Esophagus muscularis mucosa (tissue), 4 donors: ENCODE measurements at regions not wholly inside any gene's neighbourhood (a gene's known extent, or its start where the extent isn't known, plus 50 kb on each side); places are given as distances from the start of the nearest gene placed in this dataset.
A peak's percentile ranks its signal among the peaks of the same experiment; 100 is the strongest.

ENCODE experiments used
- DNase-seq: peaks from one replicate; pipeline ENCODE4 v3.0.0-alpha.2; 2017; ENCODE audit errors: extremely low spot score
- H3K27ac ChIP-seq, 4 donors: fragments of 200-600 bp; sonication (generic); replicated peaks in 1 of 4; 1 replicate in 3 of 4; 2 replicates in 1 of 4; pipeline ENCODE4 v1.5.1; 2016 to 2019; ENCODE audit warnings: mild to moderate bottlenecking in 1 of 4
- H3K27me3 ChIP-seq, 4 donors: fragments of 200-600 bp; sonication (generic); one replicate each; pipeline versions ENCODE4 v1.5.1 to v1.6.0; 2016 to 2019
- H3K36me3 ChIP-seq, 4 donors: fragments of 200-600 bp; sonication (generic); one replicate each; pipeline ENCODE4 v1.5.1; 2016 to 2019
- H3K4me1 ChIP-seq, 4 donors: fragments of 200-600 bp; sonication (generic); one replicate each; pipeline ENCODE4 v1.5.1; 2016 to 2019
- H3K4me3 ChIP-seq, 4 donors: fragments of 200-600 bp; sonication (generic); 1 replicate in 2 of 4; 2 replicates in 2 of 4; pipeline ENCODE4 v1.5.1; 2016 to 2019; ENCODE audit warnings: mild to moderate bottlenecking in 4 of 4, moderate library complexity in 1 of 4
- H3K9me3 ChIP-seq, 4 donors: fragments of 200-600 bp; sonication (generic); 1 replicate in 3 of 4; 2 replicates in 1 of 4; pipeline ENCODE4 v1.5.1; 2016 to 2019
- CTCF ChIP-seq, 3 experiments: fragments of 200-600 bp in 2 of 3; fragments of 450-650 bp in 1 of 3; sonication (generic) in 2 of 3; IDR thresholded peaks; one replicate each; pipeline ENCODE4 v1.5.1; 2017 to 2019; ENCODE audit warnings: antibody characterized with exemption in 3 of 3, mild to moderate bottlenecking in 2 of 3, moderate library complexity in 1 of 3
- EP300 ChIP-seq: sonication (generic); formaldehyde crosslinking; IDR thresholded peaks from one replicate; pipeline ENCODE4 v1.6.1; 2017; ENCODE audit warnings: antibody characterized with exemption
- POLR2A ChIP-seq: fragments of 450-650 bp; IDR thresholded peaks from one replicate; pipeline ENCODE4 v1.6.1; 2017; ENCODE audit warnings: antibody characterized with exemption, moderate library complexity, mild to moderate bottlenecking, low read depth
- POLR2AphosphoS5 ChIP-seq, 2 donors: sonication (generic); formaldehyde crosslinking; IDR thresholded peaks; one replicate each; pipeline ENCODE4 v1.6.1; 2017; ENCODE audit warnings: antibody characterized with exemption in 2 of 2
- WGBS: methylation state at CpG from one replicate; pipeline ENCODE4 v1.1.5; 2018; 5-methylcytosine and 5-hydroxymethylcytosine counted together
- intact Hi-C: fragments of 100-400 bp; cut with DNase I; formaldehyde crosslinking; loops from one replicate; pipeline ENCODE4 v1.15.1; 2023

- WGBS = 71% methylated on average over 11 of the region's 11 CpGs
- H3K4me3 ChIP-seq = no peak overlapping the region
- intact Hi-C loops = no loop called here
Observed at GRCh38 chr5:3006961-3007551, 255.6 kb upstream of the IRX2 start.

DNA sequence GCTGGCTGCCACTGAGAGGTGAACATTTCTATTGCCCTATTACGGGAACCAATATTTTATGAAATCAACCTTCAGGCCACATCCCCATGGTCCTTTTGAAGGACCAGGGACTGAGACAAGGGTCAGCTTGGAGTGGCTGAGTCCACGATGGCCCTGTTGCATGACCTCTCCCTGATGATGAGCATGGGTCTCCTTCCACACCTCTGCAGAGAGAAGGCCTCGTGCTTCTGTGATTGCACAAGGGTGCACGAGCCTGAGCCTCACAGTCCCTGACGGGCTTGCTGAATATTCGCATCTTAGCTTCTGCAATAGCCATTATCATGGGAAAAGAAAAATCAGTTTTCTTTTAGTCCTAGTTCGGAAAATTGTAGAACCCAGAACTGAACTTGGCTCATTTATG lies 255.0 kb upstream of the IRX2 start:
- WGBS = 88% methylated on average over 5 of the region's 7 CpGs
- no peak for DNase-seq
- no peak overlapping the region for H3K27ac ChIP-seq
- intact Hi-C loops = no loop called here
- H3K4me3 ChIP-seq = no peak overlapping the region
- H3K9me3 ChIP-seq = peaks cover 0 to 6% (median 2%) of the 10 kb centered on the region in 4 donors
- H3K36me3 ChIP-seq = no peaks in the 10 kb centered on the region
- no peaks in the 10 kb centered on the region for H3K27me3 ChIP-seq
- no peak for TF ChIP-seq POLR2A
- H3K4me1 ChIP-seq = no peaks in the 10 kb centered on the region

More at GRCh38 chr5:3006961-3007551, 255.6 kb upstream of the IRX2 start:
- peaks cover 0 to 1% (median under 1%) of the 10 kb centered on the region in 4 donors for H3K9me3 ChIP-seq
- H3K36me3 ChIP-seq = no peaks in the 10 kb centered on the region
- H3K27ac ChIP-seq = no peak overlapping the region
- no peaks in the 10 kb centered on the region for H3K27me3 ChIP-seq
- H3K4me1 ChIP-seq = no peaks in the 10 kb centered on the region
- no peak for DNase-seq
- TF ChIP-seq POLR2AphosphoS5 (IDR thresholded peaks at IDR 0.05) (no peak), EP300 (no peak), CTCF (IDR thresholded peaks at IDR 0.05) (no peak), POLR2A (no peak)

GRCh38 chr5:3004361-3005080 lies 253.0 kb upstream of the IRX2 start:
- Histone ChIP-seq H3K9me3 (peaks cover 0 to 15% (median 2%) of the 10 kb centered on the region in 4 donors), H3K36me3 (no peaks in the 10 kb centered on the region), H3K27me3 (peaks cover 0 to 2% (median 0%) of the 10 kb centered on the region in 4 donors), H3K4me3 (no peak overlapping the region), H3K4me1 (no peaks in the 10 kb centered on the region), H3K27ac (no peak overlapping the region)
- peak; percentile 84 for DNase-seq
- WGBS = 89% methylated on average over 9 of the region's 9 CpGs
- TF ChIP-seq EP300 (no peak), POLR2A (no peak), POLR2AphosphoS5 (IDR thresholded peaks at IDR 0.05) (no peak), CTCF (IDR thresholded peaks at IDR 0.05) (no peak)
- intact Hi-C loops = no loop called here

DNA sequence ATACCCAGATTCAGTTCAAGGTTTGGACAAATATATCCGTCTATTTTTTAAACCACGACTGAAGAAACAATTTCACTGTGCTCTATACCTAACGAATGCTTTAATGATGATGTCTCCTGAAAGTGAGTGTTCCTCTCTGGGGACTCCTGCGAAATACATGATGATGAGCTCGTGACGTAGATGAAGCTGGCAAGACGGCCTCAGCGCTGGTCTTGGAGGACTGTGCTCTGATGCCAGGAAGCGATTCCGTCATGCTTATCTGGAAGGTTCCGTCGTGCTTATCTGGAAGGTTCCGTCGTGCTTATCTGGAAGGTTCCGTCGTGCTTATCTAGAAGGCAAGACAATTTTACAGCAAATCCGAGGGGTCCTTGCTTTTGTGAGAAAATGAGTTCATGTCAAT lies 250.8 kb upstream of the IRX2 start:
- Histone ChIP-seq H3K4me3 (no peak overlapping the region), H3K4me1 (no peaks in the 10 kb centered on the region), H3K27ac (no peak overlapping the region), H3K9me3 (peaks cover 0 to 15% (median 2%) of the 10 kb centered on the region in 4 donors), H3K36me3 (no peaks in the 10 kb centered on the region), H3K27me3 (peaks cover 0 to 8% (median 0%) of the 10 kb centered on the region in 4 donors)
- TF ChIP-seq CTCF (IDR thresholded peaks at IDR 0.05) (no peak), POLR2A (no peak), POLR2AphosphoS5 (IDR thresholded peaks at IDR 0.05) (no peak), EP300 (no peak)
- intact Hi-C loops = no loop called here
- WGBS = 84% methylated on average over 17 of the region's 17 CpGs
- DNase-seq = no peak

DNA sequence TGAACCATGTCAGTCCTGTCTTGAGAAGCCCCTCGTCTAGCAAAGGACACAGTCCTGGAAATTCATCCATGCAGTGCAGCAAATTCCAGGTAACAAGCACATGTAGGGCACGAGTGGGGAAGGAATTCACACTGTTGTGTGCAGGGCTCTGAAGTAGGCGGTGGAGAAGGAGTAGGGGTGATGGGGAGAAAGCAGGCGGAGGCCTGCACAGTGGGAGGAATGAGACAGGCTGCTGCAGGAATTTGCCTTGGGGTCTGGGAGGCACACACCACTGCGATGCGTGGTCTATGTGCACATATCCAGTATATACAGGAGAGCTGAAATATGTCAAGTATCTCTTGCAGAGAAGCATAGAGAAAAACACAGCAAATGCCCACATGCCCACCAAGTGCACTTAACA lies 249.2 kb upstream of the IRX2 start:
- no peak overlapping the region for H3K27ac ChIP-seq
- peak; percentile 80 for DNase-seq
- H3K27me3 ChIP-seq = peaks cover 0 to 19% (median 0%) of the 10 kb centered on the region in 4 donors
- H3K9me3 ChIP-seq = peaks cover 0 to 15% (median 2%) of the 10 kb centered on the region in 4 donors
- no peak overlapping the region for H3K4me3 ChIP-seq
- WGBS = 73% methylated on average over 6 of the region's 6 CpGs
- no peaks in the 10 kb centered on the region for H3K4me1 ChIP-seq
- intact Hi-C loops = no loop called here
- no peaks in the 10 kb centered on the region for H3K36me3 ChIP-seq
- no peak for TF ChIP-seq POLR2AphosphoS5 (IDR thresholded peaks at IDR 0.05)
- no peak for TF ChIP-seq CTCF (IDR thresholded peaks at IDR 0.05)
- TF ChIP-seq EP300 = no peak
- no peak for TF ChIP-seq POLR2A
